GM18520 (cell line): ENCODE measurements at regions not wholly inside any gene's neighbourhood (a gene's known extent, or its start where the extent isn't known, plus 50 kb on each side); places are given as distances from the start of the nearest gene placed in this dataset.

Experiments used
- ATAC-seq: cut with Tn5 transposase; IDR thresholded peaks from one replicate; pipeline ENCODE4 v1.9.1; 2021; ENCODE audit not compliant: unreplicated experiment

DNA sequence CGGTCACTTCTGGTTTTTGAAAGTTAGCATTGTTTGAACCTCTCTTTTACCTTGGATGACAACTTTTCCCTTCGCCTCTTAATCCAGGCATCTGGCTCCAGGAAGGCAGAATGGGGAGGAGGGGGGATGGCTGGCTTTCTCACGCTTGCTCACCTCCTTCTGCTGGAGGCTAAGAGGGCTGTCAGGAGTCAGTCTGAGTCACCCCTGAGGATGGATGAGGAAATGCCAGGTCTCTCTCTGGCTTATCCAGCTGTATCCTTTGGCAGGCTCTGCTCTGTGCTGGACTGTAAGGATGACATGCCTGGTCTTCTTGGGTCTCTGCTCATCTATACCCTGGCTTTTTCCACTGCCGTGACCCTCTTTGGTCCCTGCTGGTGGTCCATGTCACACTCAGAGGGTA lies 142.9 kb upstream of the GYPC start:
- ATAC-seq: no peak

DNA sequence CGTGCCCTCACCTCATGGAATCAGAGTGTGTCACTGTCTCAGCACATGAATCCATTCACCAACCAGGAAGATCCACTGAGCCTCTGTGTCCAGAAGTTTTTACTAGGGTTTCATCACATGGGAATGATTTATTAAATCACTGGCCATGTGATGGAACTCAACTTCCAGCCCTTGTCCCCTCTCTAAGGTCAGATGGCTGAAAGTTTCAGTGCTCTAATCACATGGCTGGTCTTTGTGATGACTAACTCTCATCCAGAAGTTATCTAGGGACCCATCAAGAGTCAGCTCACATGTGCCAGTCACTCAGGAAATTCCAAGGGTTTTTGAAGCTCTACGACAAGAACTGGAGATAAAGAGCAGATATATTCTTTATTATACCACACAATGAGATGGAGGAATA lies 140.5 kb upstream of the GYPC start:
- no peak for ATAC-seq

DNA sequence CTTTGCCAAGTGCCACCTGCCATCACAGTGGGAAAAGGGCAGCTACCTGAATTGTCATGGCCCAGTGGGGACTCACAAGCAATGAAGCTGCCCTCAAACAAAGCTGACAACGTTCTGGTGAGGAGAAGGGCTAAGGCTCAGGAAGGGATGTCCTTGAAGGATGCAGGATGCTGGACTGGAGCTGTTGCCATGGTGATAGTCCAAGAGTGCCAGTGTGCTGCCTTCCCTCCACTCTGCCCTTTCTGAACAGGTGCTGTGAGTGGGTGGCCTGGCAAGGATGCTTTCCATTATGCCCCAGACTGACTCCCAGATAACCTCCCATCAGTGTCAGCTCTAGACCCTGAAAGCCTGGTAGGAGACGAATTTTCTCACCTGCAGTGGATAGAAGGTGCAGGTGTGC lies 137.8 kb upstream of the GYPC start:
- ATAC-seq: no peak

DNA sequence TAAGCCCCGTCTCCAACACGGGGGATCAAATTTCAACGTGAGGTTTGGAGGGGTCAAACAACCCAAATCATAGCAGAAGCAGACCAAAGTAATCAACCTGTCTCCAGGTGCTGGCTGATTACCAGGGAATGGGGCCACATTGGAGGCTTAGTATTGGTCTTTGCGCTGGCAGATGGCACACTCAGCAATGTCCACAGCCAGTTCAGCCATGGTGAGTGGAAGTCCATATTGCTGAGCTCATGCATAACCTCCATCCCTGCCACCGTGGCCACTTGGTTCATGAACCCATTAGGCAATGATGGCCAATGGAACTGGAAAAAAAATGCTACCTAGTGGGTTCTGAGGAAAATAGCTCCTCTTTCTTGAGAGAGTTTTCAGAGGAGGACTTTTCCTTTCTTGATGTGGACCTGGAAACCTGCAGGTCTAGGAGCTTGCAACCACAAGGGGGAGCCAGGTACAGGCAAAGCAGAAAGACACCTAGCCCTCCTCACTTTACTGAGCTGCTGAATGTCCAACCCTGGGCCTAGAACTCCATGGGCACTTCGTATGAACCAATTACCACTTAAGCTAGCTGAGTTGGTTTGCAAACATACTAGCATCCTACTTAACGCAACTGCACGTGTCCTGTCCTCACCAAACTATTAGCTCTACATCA lies 128.0 kb upstream of the GYPC start:
- peak; percentile 79 for ATAC-seq

DNA sequence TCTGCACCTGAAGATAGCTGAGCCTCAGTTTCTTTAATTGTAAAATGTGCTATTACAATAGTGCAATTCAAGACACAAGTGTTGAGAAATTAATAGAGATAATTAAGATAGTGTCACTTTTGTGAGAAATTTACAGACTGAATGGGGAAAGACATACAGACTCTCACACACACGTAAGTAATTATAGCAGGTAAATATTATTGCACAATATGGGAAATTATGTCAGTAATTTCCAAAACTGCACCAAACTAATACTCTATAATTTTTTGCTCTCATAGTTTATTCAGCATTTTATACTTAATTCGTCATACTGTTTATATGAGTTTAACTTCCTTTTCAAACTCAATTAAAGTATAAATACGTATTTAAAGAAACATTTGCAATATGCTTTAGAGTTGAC lies 124.9 kb upstream of the GYPC start:
- ATAC-seq: no peak

DNA sequence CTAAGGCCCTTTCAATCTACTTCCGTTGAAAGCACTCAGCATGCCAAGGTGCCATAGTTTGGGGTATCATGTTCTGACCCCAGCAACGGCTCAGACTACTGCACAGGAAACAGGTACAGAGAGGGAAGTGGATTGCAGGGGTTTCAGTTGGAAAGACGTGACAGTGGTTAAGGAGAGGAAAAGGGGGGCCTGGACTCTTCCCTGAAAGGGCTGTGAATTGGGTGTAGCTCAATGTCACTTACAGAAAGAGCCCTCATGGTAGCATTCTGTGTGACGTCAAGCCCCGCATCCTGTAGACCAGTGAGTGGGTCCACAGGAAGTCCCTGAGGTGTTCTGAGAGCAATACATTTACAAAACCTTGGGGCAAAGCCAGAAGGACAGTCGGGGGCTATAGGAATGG lies 121.5 kb upstream of the GYPC start:
- no peak for ATAC-seq

DNA sequence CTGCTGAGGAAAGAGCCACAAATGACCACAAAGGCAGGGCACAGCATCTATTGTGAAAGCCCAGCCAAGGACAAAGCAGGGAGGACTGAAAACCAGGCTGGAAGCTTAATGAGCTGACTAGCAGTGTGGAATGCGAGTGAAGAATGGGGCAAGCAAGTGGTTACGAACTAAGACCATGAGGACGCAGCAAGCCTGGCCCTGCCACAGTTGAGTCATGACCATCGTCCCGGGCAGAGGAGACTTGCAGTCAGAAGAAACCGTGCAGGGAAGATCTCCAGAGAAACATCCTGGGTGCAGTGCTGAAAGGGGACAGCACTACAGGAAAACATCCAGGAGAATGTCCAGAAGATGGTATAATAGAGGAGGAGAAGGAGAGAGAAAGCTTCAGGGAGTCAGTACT lies 120.5 kb upstream of the GYPC start:
- no peak for ATAC-seq

DNA sequence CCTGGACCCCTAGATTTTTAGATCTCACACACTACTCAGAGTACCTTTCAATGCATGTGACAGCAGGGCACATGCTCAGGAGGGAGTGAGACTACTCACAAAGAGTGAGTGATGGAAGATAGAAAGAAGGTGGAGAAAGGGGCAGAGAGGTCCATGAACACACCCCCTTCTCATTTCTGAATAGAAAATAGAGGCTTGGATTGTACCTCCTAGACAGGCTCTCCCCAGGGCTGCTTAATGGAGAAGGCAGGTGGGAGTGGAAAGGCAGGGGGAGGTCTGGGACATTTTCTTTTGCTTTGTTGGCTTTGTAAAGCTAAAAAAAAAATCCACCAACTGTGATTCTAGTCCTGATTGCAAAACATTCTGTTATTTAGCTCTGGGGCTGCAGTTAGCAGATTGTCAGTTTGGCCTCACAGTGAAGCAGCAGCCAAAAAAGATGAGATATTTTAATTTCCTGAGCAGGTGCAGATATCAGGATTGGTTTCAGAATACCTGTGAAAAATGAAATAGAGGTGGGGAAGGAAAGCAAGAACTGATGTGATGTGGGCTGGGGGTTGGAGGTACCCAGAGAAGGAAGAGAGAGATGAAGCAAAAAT lies 119.3 kb upstream of the GYPC start:
- ATAC-seq: no peak

DNA sequence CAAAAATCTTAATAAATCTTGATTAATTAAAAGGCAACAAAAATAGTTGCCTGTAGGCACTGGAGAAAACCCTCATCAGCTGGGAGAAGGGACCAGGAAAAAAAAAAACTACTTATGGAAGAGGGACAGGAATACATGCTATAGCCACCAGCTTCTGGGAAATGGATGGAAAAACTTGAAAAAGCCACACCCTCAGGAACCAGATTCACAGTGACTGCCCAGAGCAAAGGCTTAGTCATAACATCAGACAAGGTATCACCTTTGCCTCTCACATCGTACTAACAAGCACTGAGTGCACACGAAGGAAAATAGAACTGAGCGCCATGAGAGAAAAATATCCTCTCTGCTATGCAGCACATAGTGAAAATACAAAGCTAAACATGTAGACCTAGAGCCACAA lies 116.9 kb upstream of the GYPC start:
- no peak for ATAC-seq

DNA sequence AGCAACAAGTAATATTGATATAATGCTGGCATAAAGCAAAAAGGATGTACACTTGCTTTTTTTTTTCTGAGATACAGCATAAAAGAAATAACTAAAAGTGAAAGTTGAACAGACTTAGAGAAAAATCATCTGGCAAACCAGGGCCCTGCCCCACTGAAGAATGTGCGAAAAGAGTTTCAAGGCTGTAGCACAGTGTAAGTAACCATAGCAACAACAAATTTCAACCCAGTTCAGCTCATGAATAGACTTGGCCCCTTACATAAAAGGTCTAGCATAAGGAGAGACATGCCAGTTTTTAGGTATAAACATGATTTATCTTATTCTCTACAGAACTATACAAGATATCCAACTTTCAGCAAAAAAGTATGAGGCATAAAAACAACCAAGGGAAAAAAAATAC lies 113.7 kb upstream of the GYPC start:
- ATAC-seq: no peak

DNA sequence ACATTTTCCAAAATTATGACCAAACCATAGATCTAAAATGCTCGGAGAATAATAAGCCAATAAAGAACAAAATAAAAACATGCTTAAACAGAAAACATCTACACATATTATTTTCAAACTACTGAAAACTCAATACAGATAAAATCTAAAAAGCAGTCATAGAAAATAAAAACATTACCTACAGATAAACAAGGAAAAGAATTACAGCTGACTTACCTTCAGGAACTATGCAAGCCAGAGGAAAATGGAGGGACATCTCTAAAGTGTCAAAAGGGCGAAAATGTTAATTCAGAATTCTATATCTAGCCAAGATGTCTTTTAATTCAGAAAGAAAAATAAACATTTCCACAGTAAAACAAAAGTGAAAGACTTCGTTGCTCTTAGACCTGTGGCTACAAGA lies 112.9 kb upstream of the GYPC start:
- ATAC-seq: no peak

DNA sequence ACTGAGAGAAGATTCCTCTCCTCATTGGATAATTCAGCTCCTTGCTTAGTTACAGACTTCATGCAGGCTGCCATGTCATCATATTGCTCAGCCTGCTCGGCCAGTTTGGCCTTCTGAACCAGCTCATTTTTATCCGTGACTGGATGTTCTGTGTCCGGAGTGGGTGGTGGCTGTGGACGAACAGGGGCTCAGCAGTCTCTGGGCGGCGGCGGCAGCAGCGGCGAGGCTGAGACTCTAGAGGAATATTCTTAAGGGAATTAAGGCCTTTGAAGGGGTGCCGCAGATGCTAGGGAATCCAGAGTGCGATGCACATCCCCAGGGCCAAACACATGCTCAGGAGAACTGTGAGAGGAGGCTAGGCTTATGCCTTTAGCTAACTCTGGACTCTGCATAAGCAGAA lies 97.9 kb upstream of the GYPC start:
- ATAC-seq: no peak

DNA sequence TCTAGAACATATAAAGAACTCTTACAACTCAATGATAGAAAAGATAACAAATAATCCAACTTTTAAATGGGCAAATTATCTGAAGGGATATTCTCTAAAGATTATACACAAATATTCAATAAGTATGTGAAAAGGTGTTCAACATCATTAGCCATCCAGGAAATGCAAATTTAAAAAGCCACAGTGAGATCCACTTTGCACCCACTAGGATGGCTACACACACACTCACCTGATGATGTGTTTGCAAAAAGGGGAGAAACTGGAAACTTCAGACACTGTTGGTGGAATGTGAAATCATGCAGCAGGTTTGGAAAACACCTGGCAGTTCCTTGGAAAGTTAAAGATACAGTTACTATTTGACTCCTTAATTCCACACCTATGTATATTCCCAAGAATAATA lies 87.2 kb upstream of the GYPC start:
- ATAC-seq: no peak

DNA sequence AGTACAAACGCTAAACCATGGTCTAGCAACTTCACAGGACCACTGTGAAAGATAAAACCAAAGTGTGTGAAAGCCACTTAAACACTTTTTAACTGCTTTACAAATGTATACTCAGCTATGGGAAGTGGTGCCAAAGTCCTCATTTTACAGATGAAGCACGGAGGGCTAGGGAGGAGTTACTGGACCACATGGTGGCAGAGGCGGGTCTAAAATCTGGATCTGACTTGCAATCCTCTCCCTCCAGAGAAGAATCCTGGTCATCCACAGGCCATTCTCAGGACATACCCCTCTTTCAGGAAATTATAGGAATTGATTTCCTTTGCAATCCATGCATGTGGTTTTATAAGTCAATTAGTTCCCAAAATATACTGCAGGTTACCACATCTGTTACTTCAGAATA lies 84.6 kb upstream of the GYPC start:
- no peak for ATAC-seq

DNA sequence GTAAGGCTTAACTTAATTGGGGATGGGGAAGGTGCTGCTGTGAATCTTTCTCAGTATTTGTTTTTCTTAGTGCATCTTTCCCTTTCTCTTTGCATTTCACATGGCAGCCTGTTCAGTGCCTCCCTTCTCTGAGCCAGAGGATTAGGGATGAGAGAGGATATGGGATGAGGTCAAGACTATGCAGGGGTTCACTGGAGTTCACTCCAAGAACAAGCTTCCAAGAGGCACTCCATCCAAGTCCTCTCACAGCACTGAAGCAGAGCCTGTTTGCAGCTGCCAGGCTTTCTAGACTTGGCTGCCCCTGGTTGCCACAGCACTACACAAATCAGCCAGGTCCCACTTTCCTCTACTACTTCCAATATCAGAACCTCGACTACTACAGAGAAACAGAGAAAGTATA lies 80.3 kb upstream of the GYPC start:
- no peak for ATAC-seq

DNA sequence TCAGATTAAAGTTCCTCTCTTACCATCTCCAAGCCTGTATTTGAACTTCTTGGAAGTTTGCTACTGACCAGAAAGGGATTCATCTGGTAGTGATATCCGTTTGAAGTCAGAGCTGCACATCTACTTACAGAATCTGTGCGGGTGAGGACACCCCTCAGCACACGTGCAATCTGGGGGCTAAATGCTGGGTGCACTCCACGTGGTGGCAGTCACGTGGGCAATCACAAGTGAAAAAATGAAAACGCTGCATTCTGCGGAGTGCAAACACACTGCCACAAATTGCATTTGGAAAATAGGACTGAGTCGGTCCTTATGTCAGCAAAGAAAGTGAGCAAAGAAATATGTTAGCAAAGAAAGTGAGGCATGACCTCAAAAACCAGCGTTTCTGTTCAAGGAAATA lies 76.1 kb upstream of the GYPC start:
- ATAC-seq: no peak

DNA sequence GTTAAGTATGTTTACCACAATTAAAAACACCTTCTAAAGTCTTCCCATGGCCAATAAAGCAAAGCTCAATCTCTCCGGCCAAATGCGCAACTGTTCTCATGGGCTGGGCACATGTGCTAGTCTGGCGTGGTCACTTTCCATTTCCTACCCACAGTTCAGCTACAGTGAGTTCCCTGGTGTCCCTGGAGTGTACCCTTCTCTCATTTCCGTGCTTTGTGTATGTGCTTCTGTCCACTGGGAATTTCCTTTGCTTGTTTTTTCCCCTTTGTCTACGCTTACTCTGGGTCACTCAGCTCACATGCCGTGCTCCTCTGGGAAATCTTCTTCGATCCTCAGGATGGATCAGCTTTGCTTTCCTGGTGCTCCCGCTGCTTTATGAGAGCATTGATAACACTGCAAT lies 69.6 kb upstream of the GYPC start:
- no peak for ATAC-seq

DNA sequence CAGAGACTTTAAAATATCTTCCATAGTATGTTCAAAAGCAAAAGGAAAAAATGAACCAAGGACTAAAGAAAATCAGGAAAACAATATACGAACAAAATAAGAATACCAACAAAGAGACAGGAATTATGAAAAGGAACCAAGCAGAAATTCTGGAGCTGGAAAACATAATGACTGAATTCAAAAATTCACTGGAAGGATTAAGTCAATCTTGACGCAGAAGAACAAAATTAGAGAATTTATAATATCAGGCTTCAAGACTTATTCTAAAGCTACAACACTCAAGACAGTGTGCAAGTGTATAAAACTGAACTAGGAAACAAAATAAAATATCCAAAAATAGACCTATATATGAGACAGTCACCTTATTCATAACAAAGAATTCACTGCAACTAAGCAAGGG lies 56.9 kb upstream of the GYPC start:
- ATAC-seq: no peak

DNA sequence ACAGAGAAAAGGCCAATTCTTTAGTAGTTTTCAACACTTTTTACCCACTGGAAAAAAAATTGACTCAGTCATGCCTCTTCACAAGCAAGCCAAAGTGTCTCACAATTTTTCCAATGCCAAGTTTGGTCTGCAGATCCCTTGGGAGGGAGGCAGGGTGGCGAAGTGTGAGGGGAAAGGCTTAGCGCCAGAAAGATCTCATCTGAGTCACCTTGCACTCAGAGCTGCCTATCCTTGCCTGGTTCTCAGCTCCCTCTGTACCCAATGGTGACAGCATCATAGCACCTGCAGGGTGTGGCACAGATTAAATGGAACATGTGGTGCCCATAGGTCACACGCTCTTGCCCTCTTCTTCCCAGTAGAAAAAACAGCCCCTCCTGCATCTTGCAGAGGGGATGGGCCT lies 55.2 kb upstream of the GYPC start:
- no peak for ATAC-seq

DNA sequence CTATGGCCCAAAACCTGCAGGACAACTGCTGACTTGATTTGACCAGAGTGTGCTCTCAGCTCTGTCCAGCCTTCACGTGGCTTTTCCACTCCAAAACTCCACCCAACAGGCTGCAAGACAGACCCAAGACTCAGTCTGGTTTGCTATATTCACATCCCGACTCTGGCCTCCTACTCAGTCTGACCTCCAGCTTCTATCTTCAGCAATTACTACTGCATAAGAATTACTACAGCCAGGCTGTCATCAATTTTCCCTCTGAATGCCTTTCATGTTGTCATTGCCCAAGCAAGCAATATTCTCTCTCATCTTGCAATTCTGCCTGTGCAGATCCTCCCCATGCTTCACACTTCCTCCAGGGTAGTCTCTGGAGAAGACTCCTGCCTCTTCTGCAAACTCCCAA lies 53.6 kb upstream of the GYPC start:
- ATAC-seq: no peak
